ENCODE measurements at regions not wholly inside any gene's neighbourhood (a gene's known extent, or its start where the extent isn't known, plus 50 kb on each side); places are given as distances from the start of the nearest gene placed in this dataset.

DNA sequence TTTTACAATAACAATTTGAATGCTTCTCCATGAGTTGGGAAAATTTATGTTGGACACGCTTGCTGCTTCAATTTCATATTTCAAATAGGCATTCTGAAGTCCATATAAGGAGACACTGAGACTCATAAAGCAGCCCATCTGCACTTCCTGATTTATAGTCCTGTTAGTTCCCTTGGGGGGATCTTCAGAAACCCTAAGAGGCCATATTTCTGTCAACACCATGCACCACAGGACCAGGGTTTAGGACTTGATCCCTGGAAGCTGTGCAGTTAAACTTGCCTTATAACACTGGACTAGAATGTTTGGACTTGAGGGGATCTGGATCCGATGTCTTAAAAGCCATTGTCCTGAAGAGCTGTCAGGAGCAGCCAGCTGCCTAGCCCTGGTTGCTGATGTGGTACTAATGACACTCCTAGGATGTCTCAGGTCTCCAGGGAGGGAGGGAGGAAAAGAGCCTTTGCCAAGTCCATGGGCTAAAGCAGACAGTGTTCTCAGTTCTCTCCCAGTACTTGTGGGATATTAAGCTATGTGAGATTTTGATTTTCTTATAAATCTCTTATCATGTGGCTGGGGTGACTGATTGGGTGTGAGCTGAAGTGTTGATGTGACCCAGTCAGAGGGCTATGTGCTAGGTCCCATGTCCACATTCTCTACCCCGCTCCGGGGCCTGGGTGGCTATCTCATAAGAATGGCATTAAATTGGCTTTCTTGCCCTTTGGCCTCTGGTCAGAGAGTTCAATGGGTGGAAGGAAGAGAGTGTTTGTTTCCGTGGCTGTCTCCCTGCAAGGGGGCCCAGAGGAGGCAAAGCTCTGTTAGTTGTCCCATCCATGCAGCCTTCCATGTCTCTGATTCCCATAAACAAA is 399.8 kb downstream of the OSTF1 start:
- TF ChIP-seq, protein P1, sequence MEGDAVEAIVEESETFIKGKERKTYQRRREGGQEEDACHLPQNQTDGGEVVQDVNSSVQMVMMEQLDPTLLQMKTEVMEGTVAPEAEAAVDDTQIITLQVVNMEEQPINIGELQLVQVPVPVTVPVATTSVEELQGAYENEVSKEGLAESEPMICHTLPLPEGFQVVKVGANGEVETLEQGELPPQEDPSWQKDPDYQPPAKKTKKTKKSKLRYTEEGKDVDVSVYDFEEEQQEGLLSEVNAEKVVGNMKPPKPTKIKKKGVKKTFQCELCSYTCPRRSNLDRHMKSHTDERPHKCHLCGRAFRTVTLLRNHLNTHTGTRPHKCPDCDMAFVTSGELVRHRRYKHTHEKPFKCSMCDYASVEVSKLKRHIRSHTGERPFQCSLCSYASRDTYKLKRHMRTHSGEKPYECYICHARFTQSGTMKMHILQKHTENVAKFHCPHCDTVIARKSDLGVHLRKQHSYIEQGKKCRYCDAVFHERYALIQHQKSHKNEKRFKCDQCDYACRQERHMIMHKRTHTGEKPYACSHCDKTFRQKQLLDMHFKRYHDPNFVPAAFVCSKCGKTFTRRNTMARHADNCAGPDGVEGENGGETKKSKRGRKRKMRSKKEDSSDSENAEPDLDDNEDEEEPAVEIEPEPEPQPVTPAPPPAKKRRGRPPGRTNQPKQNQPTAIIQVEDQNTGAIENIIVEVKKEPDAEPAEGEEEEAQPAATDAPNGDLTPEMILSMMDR (IDR thresholded peaks at IDR 0.05) = no peak
- no peak for TF ChIP-seq ZFX (IDR thresholded peaks at IDR 0.05; ENCODE audit: borderline replicate concordance)
